SK-N-SH treated with all-trans-retinoic acid at 6 μM for 48 hours (cell line): ENCODE measurements at regions not wholly inside any gene's neighbourhood (a gene's known extent, or its start where the extent isn't known, plus 50 kb on each side); places are given as distances from the start of the nearest gene placed in this dataset.

Experiments used
- ATAC-seq: fragments of 200-7000 bp; cut with Tn5 transposase; 3 replicates; pipeline ENCODE4 v1.9.1; 2020; ENCODE audit warnings: mild to moderate bottlenecking, moderate library complexity
- ARNTL ChIP-seq: fragments of 450-650 bp; formaldehyde crosslinking; IDR thresholded peaks from 2 replicates; pipeline ENCODE4 v1.5.0; 2020; ENCODE audit warnings: low read depth, mild to moderate bottlenecking, moderate library complexity, borderline replicate concordance
- BACH2 ChIP-seq: fragments of 250-450 bp; sonication (Bioruptor Pico); IDR thresholded peaks from 2 replicates; pipeline ENCODE4 v1.9.0; 2021; ENCODE audit warnings: mild to moderate bottlenecking, borderline replicate concordance
- CSDC2 ChIP-seq: fragments of 250-450 bp; sonication (Bioruptor Pico); IDR thresholded peaks from 2 replicates; pipeline ENCODE4 v1.5.0; 2020; ENCODE audit warnings: mild to moderate bottlenecking, moderate library complexity
- GLIS3 ChIP-seq: fragments of 250-450 bp; sonication (Bioruptor Pico); IDR thresholded peaks from 2 replicates; pipeline ENCODE4 v1.5.0; 2020; ENCODE audit warnings: mild to moderate bottlenecking, moderate library complexity
- ISL1 ChIP-seq: fragments of 250-450 bp; sonication (Bioruptor Pico); IDR thresholded peaks from 2 replicates; pipeline ENCODE4 v2.1.2; 2022; ENCODE audit warnings: mild to moderate bottlenecking, moderate library complexity
- OSR1 ChIP-seq: fragments of 250-450 bp; sonication (Bioruptor Pico); IDR thresholded peaks from 2 replicates; pipeline ENCODE4 v1.8.0; 2022; ENCODE audit warnings: moderate library complexity, mild to moderate bottlenecking, inconsistent platforms
- PPARA ChIP-seq: fragments of 250-450 bp; sonication (Bioruptor Pico); IDR thresholded peaks from 2 replicates; pipeline ENCODE4 v1.5.0; 2020; ENCODE audit warnings: mild to moderate bottlenecking, borderline replicate concordance
- RARB ChIP-seq: fragments of 250-450 bp; sonication (Bioruptor Pico); IDR thresholded peaks from 2 replicates; pipeline ENCODE4 v1.8.0; 2021; ENCODE audit warnings: mild to moderate bottlenecking, moderate library complexity
- SNAI2 ChIP-seq: fragments of 250-450 bp; sonication (Bioruptor Pico); IDR thresholded peaks from 2 replicates; pipeline ENCODE4 v1.5.0; 2020; ENCODE audit warnings: mild to moderate bottlenecking, moderate library complexity
- TCF4 ChIP-seq: fragments of 250-450 bp; sonication (Bioruptor Pico); IDR thresholded peaks from 2 replicates; pipeline ENCODE4 v1.8.0; 2021; ENCODE audit warnings: mild to moderate bottlenecking, moderate library complexity, borderline replicate concordance
- TOX ChIP-seq: fragments of 250-450 bp; sonication (Bioruptor Pico); IDR thresholded peaks from 2 replicates; pipeline ENCODE4 v1.8.0; 2021; ENCODE audit warnings: mild to moderate bottlenecking, moderate library complexity, borderline replicate concordance
- ZC3H10 ChIP-seq: fragments of 250-450 bp; sonication (Bioruptor Pico); IDR thresholded peaks from 2 replicates; pipeline ENCODE4 v1.5.1; 2021; ENCODE audit warnings: mild to moderate bottlenecking, moderate library complexity
- ZFP3 ChIP-seq: fragments of 250-450 bp; sonication (Bioruptor Pico); IDR thresholded peaks from 2 replicates; pipeline ENCODE4 v1.5.0; 2020; ENCODE audit warnings: mild to moderate bottlenecking, moderate library complexity
- ZFP30 ChIP-seq: fragments of 450-650 bp; formaldehyde crosslinking; IDR thresholded peaks from 2 replicates; pipeline ENCODE4 v1.5.0; 2022; ENCODE audit warnings: mild to moderate bottlenecking, moderate library complexity
- ZNF565 ChIP-seq: fragments of 450-650 bp; formaldehyde crosslinking; conservative IDR thresholded peaks from 2 replicates; pipeline ENCODE4 v1.5.0; 2020; ENCODE audit warnings: low read depth, mild to moderate bottlenecking, moderate library complexity
- ZNF70 ChIP-seq: fragments of 450-650 bp; formaldehyde crosslinking; IDR thresholded peaks from 2 replicates; pipeline ENCODE4 v1.5.0; 2020; ENCODE audit warnings: mild to moderate bottlenecking, moderate library complexity
- ZNF8 ChIP-seq: fragments of 450-650 bp; formaldehyde crosslinking; IDR thresholded peaks from 2 replicates; pipeline ENCODE4 v1.5.0; 2020; ENCODE audit warnings: mild to moderate bottlenecking, moderate library complexity
- TF ChIP-seq, protein P1 (sequence below): fragments of 250-450 bp; sonication (Bioruptor Pico); IDR thresholded peaks from 2 replicates; pipeline ENCODE4 v1.5.1; 2021; ENCODE audit warnings: mild to moderate bottlenecking, moderate library complexity
- TF ChIP-seq, protein P2 (sequence below): fragments of 250-450 bp; sonication (Bioruptor Pico); IDR thresholded peaks from 2 replicates; pipeline ENCODE4 v1.5.0; 2020; ENCODE audit warnings: mild to moderate bottlenecking, moderate library complexity
- TF ChIP-seq, protein P3 (sequence below): fragments of 250-450 bp; sonication (Bioruptor Pico); IDR thresholded peaks from 2 replicates; pipeline ENCODE4 v1.5.1; 2020; ENCODE audit warnings: low read depth, mild to moderate bottlenecking, moderate library complexity
- TF ChIP-seq, protein P4 (sequence below): fragments of 250-450 bp; sonication (Bioruptor Pico); IDR thresholded peaks from 2 replicates; pipeline ENCODE4 v1.8.0; 2021; ENCODE audit warnings: low read depth, mild to moderate bottlenecking, moderate library complexity, borderline replicate concordance

DNA sequence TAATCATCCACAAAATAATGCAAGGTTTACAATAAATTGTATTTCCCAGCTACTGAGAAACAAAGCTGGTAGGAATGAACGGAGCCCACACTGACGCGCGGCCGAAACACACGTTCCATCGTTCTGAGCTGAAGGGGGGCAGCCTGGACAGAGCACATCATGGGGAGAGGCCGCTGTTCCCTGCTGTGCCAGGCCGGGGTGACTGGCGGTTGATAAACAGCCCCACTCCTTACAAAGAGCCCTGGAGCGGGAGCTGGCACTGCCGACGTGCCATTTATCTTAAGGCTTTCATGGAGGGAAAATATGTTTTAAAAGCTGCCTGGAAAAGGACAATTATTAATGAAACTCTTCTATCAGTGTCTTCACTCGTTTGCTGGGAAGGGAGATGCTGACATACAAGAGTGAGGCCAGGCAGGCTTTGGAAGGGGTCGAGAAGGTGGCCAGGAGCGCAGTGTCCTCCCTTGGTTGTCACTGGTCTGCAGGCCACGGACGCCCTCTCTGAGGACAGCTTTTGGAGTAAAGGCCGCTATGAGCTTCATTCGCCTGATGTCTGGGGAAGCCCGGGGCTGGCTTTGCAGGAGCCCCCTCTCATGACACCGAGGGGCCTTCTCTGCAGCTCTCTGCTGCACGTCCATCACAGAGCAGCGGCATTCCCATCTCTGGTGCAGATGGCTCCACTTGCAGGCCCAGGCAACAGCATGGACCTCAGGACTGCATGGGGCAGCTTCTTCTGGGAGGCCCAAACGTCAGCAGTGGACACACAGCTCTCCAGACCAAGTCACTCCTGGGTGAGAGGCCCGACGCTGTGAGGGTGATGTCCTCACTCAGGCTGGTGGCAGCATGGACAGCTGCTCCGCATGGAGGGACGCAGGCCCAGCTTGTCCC lies 355.3 kb upstream of the SFSWAP start:
- ATAC-seq = no peak
- TF ChIP-seq TCF4 (CRISPR knock-in tag) = no peak
- TF ChIP-seq ISL1 (CRISPR knock-in tag) = no peak
- TF ChIP-seq, protein P1, sequence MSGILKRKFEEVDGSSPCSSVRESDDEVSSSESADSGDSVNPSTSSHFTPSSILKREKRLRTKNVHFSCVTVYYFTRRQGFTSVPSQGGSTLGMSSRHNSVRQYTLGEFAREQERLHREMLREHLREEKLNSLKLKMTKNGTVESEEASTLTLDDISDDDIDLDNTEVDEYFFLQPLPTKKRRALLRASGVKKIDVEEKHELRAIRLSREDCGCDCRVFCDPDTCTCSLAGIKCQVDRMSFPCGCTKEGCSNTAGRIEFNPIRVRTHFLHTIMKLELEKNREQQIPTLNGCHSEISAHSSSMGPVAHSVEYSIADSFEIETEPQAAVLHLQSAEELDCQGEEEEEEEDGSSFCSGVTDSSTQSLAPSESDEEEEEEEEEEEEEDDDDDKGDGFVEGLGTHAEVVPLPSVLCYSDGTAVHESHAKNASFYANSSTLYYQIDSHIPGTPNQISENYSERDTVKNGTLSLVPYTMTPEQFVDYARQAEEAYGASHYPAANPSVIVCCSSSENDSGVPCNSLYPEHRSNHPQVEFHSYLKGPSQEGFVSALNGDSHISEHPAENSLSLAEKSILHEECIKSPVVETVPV = no peak
- TF ChIP-seq CSDC2 = no peak
- TF ChIP-seq, protein P2, sequence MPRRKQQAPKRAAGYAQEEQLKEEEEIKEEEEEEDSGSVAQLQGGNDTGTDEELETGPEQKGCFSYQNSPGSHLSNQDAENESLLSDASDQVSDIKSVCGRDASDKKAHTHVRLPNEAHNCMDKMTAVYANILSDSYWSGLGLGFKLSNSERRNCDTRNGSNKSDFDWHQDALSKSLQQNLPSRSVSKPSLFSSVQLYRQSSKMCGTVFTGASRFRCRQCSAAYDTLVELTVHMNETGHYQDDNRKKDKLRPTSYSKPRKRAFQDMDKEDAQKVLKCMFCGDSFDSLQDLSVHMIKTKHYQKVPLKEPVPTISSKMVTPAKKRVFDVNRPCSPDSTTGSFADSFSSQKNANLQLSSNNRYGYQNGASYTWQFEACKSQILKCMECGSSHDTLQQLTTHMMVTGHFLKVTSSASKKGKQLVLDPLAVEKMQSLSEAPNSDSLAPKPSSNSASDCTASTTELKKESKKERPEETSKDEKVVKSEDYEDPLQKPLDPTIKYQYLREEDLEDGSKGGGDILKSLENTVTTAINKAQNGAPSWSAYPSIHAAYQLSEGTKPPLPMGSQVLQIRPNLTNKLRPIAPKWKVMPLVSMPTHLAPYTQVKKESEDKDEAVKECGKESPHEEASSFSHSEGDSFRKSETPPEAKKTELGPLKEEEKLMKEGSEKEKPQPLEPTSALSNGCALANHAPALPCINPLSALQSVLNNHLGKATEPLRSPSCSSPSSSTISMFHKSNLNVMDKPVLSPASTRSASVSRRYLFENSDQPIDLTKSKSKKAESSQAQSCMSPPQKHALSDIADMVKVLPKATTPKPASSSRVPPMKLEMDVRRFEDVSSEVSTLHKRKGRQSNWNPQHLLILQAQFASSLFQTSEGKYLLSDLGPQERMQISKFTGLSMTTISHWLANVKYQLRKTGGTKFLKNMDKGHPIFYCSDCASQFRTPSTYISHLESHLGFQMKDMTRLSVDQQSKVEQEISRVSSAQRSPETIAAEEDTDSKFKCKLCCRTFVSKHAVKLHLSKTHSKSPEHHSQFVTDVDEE (CRISPR knock-in tag) = no peak
- no peak for TF ChIP-seq ZNF8
- no peak for TF ChIP-seq ZFP3 (CRISPR knock-in tag)

DNA sequence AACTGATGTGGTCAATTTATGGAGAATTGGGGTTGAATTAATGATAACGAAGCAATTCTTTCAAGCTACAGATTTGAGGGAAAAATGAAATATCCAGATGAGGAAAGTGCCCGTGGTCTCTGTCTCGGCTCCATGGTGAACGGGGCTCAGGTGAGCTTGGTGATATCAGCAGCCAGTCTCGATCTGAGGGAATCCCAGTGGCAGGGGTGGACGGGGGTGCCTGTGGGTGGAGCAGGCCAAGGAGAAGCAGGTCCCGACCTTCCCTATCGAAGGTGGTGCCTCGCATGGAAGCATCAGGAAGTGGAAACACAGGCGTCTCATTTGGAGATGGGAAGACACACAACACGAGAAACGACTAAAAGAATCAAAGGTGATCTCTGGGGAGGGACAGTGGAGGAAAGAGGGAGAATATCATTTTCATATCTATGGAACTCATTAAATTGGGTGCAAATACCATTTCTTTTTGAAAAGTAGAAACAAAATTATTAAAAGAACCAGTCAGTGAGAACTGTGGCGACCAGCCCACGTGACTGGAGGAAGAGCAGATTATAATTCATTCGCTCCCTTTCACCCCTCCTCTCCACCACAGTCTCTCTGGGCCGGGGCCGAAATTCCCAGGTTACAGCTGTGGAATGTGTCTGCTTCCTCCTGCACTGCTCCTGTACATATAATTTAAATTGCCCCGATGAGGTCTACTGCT lies 354.3 kb upstream of the SFSWAP start:
- TF ChIP-seq, protein P3, sequence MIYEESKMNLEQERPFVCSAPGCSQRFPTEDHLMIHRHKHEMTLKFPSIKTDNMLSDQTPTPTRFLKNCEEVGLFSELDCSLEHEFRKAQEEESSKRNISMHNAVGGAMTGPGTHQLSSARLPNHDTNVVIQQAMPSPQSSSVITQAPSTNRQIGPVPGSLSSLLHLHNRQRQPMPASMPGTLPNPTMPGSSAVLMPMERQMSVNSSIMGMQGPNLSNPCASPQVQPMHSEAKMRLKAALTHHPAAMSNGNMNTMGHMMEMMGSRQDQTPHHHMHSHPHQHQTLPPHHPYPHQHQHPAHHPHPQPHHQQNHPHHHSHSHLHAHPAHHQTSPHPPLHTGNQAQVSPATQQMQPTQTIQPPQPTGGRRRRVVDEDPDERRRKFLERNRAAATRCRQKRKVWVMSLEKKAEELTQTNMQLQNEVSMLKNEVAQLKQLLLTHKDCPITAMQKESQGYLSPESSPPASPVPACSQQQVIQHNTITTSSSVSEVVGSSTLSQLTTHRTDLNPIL (CRISPR knock-in tag) = no peak
- TF ChIP-seq GLIS3 = no peak
- TF ChIP-seq ZFP3 (CRISPR knock-in tag) = no peak
- no peak for TF ChIP-seq ARNTL
- TF ChIP-seq ZNF70 (CRISPR knock-in tag) = no peak
- no peak for TF ChIP-seq ZNF565
- no peak for TF ChIP-seq ZC3H10
- TF ChIP-seq SNAI2 = no peak
- TF ChIP-seq ZFP30 (CRISPR knock-in tag) = no peak
- TF ChIP-seq TOX (CRISPR knock-in tag) = no peak
- TF ChIP-seq, protein P1 = no peak
- TF ChIP-seq PPARA = no peak
- TF ChIP-seq, protein P2 (CRISPR knock-in tag) = no peak
- no peak for TF ChIP-seq CSDC2
- TF ChIP-seq ISL1 (CRISPR knock-in tag) = no peak
- no peak for TF ChIP-seq TCF4 (CRISPR knock-in tag)
- TF ChIP-seq OSR1 = no peak
- TF ChIP-seq, protein P4, sequence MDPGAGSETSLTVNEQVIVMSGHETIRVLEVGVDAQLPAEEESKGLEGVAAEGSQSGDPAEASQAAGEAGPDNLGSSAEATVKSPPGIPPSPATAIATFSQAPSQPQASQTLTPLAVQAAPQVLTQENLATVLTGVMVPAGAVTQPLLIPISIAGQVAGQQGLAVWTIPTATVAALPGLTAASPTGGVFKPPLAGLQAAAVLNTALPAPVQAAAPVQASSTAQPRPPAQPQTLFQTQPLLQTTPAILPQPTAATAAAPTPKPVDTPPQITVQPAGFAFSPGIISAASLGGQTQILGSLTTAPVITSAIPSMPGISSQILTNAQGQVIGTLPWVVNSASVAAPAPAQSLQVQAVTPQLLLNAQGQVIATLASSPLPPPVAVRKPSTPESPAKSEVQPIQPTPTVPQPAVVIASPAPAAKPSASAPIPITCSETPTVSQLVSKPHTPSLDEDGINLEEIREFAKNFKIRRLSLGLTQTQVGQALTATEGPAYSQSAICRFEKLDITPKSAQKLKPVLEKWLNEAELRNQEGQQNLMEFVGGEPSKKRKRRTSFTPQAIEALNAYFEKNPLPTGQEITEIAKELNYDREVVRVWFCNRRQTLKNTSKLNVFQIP (CRISPR knock-in tag) = no peak
- no peak for TF ChIP-seq BACH2
- TF ChIP-seq RARB (CRISPR knock-in tag) = no peak
- no peak for ATAC-seq
